ENCODE measurements at regions not wholly inside any gene's neighbourhood (a gene's known extent, or its start where the extent isn't known, plus 50 kb on each side); places are given as distances from the start of the nearest gene placed in this dataset.

- Histone ChIP-seq H3K9me1 (ENCODE audit: insufficient read depth, low read length) (no peaks in the 10 kb centered on the region), H3K27me3 (ENCODE audit: control insufficient read depth, insufficient read depth, low read length) (peaks cover 25% of the 10 kb centered on the region), H4K20me1 (ENCODE audit: insufficient read depth, low read length) (no peaks in the 10 kb centered on the region), H3K9ac (ENCODE audit: low read depth, low read length) (no peak overlapping the region), H2BK120ac (ENCODE audit: low read depth, low read length) (no peak overlapping the region), H2AK5ac (ENCODE audit: low read depth, low read length) (no peak overlapping the region), H4K5ac (ENCODE audit: low read depth, low read length) (no peak overlapping the region), H2BK20ac (ENCODE audit: low read depth, low read length) (no peak overlapping the region), H2AK9ac (replicated peaks; ENCODE audit: low read depth, low read length, poor library complexity) (no peak overlapping the region), H3K4me3 (ENCODE audit: insufficient read depth, low read depth, low read length) (no peak overlapping the region), H3K79me1 (ENCODE audit: low read depth in 1 of 2, low read length in 2 of 2) (no peaks in the 10 kb centered on the region), H3K18ac (ENCODE audit: low read depth, low read length) (no peak overlapping the region), H4K91ac (ENCODE audit: insufficient read depth, low read depth, low read length) (no peak overlapping the region), H3K56ac (ENCODE audit: extremely low read depth, insufficient read depth, low read length) (no peak overlapping the region), H3K4me2 (ENCODE audit: low read depth, low read length) (no peak overlapping the region; the same call in 1 of the 2 replicates), H3K27ac (ENCODE audit: insufficient read depth, low read length) (no peak overlapping the region), H3K14ac (replicated peaks; ENCODE audit: low read depth, low read length) (no peak overlapping the region), H3K4ac (ENCODE audit: low read depth, low read length) (no peak overlapping the region), H3K36me3 (ENCODE audit: control insufficient read depth, insufficient read depth, low read length) (no peaks in the 10 kb centered on the region), H3K9me3 (ENCODE audit: control insufficient read depth, insufficient read depth, low read length) (no peaks in the 10 kb centered on the region), H2BK15ac (ENCODE audit: low read depth, low read length) (no peak overlapping the region), H2AFZ (replicated peaks; ENCODE audit: low read length, poor library complexity) (peak overlapping the region; percentile 18), H3K23ac (ENCODE audit: low read depth, low read length) (no peak overlapping the region), H3K4me1 (ENCODE audit: control insufficient read depth, insufficient read depth, low read length) (no peaks in the 10 kb centered on the region), H2BK5ac (ENCODE audit: low read depth, low read length, poor library complexity, severe bottlenecking) (no peak overlapping the region), H4K8ac (ENCODE audit: low read depth in 2 of 2, low read length in 2 of 2) (no peak overlapping the region)
- TF ChIP-seq POLR2A (IDR thresholded peaks at IDR 0.05; ENCODE audit: low read depth, low read length) (no peak), NFE2L2 (IDR thresholded peaks at IDR 0.05; ENCODE audit: low read depth, low read length) (no peak), MAZ (IDR thresholded peaks at IDR 0.05; ENCODE audit: borderline replicate concordance, low read depth, low read length) (no peak), CHD1 (IDR thresholded peaks at IDR 0.05; ENCODE audit: low read depth, low read length) (no peak), SMC3 (IDR thresholded peaks at IDR 0.05; ENCODE audit: low read depth, low read length) (no peak), RAD21 (IDR thresholded peaks at IDR 0.05; ENCODE audit: low read length) (no peak), CTCF (conservative IDR thresholded peaks at IDR 0.05; ENCODE audit: low read depth, low read length) (no peak), MAFK (IDR thresholded peaks at IDR 0.05; ENCODE audit: low read depth, low read length) (no peak), BHLHE40 (IDR thresholded peaks at IDR 0.05; ENCODE audit: low read depth, low read length) (no peak), CEBPB (IDR thresholded peaks at IDR 0.05; ENCODE audit: low read depth, low read length) (no peak), ELK1 (IDR thresholded peaks at IDR 0.05; ENCODE audit: borderline replicate concordance, low read depth, low read length) (no peak), RCOR1 (IDR thresholded peaks at IDR 0.05; ENCODE audit: insufficient replicate concordance, low read length) (no peak), RFX5 (IDR thresholded peaks at IDR 0.05; ENCODE audit: low read depth, low read length) (no peak), USF2 (IDR thresholded peaks at IDR 0.05; ENCODE audit: low read depth, low read length) (no peak)
- BruUV-seq (replicated peaks): no TSS peak
- intact Hi-C loops (cut with micrococcal nuclease): no loop called here
- dilution Hi-C loops (cut with HindIII; ENCODE audit: low sequenced_read_pairs, unreplicated experiment): no loop called here
- ATAC-seq (ENCODE audit: low read depth) (no peak), DNase-seq (no peak)
- ChIA-PET POLR2A (ENCODE audit: unreplicated experiment) (no interaction called here), CTCF (no interaction called here)
- in situ Hi-C loops (cut with MboI; ENCODE audit: low sequenced_read_pairs): no loop called here
- WGBS, 2 experiments (ENCODE audit: extremely low coverage in 2 of 2, insufficient read length in 1 of 2): 62% methylated on average over 7 of the region's 10 CpGs; no CpG with 5 or more reads in 1 of the 2 experiments
These were observed 243.4 kb upstream of the PELI2 start for GRCh38 chr14:55874785-55875184.
